ENCODE measurements at regions not wholly inside any gene's neighbourhood (a gene's known extent, or its start where the extent isn't known, plus 50 kb on each side); places are given as distances from the start of the nearest gene placed in this dataset.

DNA sequence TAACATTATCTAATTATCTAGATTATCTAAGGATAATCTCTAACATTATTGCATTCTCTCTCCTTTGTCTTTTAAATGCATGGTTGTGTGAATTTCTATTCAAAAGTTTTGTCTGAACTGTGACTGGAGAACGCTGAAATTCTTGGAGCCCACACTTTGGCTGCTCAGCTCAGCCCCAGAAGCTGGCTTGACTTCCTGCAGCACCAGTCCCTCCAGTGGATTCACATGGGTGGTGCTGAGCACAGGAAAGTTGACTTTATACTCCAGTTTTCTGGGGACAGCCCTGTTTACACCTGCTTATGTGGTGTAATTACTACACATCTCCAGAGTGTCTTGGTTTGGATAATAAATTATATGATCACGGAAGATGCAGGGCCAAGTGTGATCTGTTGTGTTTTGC, 255.1 kb upstream of the NOX3 start:
- Mint-ChIP-seq H3K9me3 (peaks cover 5% of the 10 kb centered on the region), H3K4me1 (peaks cover 8% of the 10 kb centered on the region), H3K27ac (ENCODE audit: unreplicated experiment) (no peak overlapping the region), H3K4me3 (no peak overlapping the region), H3K36me3 (ENCODE audit: low read depth) (peaks cover 2% of the 10 kb centered on the region), H3K27me3 (ENCODE audit: low read depth) (no peaks in the 10 kb centered on the region)
- no peak for DNase-seq (ENCODE audit: low read depth, low spot score)
- TF ChIP-seq, protein P1, sequence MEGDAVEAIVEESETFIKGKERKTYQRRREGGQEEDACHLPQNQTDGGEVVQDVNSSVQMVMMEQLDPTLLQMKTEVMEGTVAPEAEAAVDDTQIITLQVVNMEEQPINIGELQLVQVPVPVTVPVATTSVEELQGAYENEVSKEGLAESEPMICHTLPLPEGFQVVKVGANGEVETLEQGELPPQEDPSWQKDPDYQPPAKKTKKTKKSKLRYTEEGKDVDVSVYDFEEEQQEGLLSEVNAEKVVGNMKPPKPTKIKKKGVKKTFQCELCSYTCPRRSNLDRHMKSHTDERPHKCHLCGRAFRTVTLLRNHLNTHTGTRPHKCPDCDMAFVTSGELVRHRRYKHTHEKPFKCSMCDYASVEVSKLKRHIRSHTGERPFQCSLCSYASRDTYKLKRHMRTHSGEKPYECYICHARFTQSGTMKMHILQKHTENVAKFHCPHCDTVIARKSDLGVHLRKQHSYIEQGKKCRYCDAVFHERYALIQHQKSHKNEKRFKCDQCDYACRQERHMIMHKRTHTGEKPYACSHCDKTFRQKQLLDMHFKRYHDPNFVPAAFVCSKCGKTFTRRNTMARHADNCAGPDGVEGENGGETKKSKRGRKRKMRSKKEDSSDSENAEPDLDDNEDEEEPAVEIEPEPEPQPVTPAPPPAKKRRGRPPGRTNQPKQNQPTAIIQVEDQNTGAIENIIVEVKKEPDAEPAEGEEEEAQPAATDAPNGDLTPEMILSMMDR (conservative IDR thresholded peaks at IDR 0.05), result no peak

DNA sequence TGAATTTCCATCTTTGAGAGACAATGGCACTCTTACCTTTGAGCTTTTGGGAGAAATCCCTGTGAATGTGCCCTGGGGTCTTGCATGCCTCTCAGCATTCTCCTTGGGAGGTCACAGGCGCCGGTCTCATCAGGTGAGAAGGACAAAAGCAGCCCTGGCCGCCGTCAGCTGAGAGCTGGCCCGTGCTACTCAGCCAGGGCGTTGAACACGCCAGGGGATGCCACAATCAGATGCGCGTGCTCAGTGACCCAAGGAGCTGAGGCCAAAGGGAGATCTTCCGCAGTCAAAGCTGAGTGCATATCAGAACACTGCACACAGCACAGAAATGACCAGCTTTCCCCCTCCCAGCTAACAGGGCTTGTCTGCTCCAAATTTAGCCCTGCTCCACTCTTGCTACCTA, 253.6 kb upstream of the NOX3 start:
- Mint-ChIP-seq H3K36me3 (ENCODE audit: low read depth) (peaks cover 2% of the 10 kb centered on the region), H3K27ac (ENCODE audit: unreplicated experiment) (no peak overlapping the region), H3K4me1 (peaks cover 8% of the 10 kb centered on the region)

DNA sequence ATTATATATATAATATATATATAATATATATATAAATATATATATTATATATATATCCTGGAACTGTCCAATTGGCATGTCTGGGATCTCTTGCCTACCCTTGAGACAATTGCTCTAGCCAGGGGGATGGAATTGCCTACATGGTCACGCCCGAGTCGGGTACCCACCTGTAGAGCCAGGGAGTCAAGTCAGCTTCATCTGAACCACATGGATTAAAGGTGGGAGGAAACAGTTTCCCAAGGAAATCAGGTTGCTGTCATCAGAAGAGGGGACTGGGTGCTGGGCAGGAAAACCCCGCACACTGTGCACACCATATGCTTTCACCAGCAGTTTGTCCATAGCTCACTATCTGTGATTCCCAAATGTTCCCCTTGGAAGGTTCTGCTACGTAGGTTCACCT, 252.5 kb upstream of the NOX3 start:
- Mint-ChIP-seq H3K4me1 (peaks cover 8% of the 10 kb centered on the region), H3K36me3 (ENCODE audit: low read depth) (peaks cover 10% of the 10 kb centered on the region), H3K27ac (ENCODE audit: unreplicated experiment) (no peak overlapping the region), H3K4me3 (no peak overlapping the region), H3K27me3 (ENCODE audit: low read depth) (no peaks in the 10 kb centered on the region), H3K9me3 (peaks cover 11% of the 10 kb centered on the region)
- TF ChIP-seq, protein P1 (conservative IDR thresholded peaks at IDR 0.05), result no peak
- no peak for DNase-seq (ENCODE audit: low read depth, low spot score)

More for the DNA sequence above, 253.6 kb upstream of the NOX3 start:
- Mint-ChIP-seq H3K9me3 (peaks cover 5% of the 10 kb centered on the region), H3K4me3 (no peak overlapping the region), H3K27me3 (ENCODE audit: low read depth) (no peaks in the 10 kb centered on the region)
- TF ChIP-seq, protein P1 (conservative IDR thresholded peaks at IDR 0.05), result no peak
- no peak for DNase-seq (ENCODE audit: low read depth, low spot score)

DNA sequence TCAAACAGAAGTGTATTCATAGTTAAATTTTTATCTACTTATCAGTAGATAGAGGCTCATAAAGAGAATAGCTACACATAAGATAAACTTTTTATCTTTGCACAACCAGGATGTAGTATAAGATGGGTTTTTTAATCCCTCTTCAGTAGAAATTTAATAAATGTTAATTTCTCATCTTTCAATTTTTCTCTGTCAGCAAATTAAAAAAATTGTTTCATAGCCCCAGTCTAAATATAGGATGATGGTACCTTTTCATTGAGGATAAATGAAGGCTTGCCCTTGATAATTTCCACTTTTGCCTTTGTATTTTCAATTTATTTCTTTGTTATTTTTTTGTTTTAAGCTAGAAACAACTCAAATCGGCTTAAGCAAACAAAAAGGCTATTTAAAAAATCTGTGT, 251.2 kb upstream of the NOX3 start:
- peaks cover 15% of the 10 kb centered on the region for H3K36me3 Mint-ChIP-seq (ENCODE audit: low read depth)
- TF ChIP-seq, protein P1 (conservative IDR thresholded peaks at IDR 0.05), result no peak
- no peak for DNase-seq (ENCODE audit: low read depth, low spot score)
- no peak overlapping the region for H3K27ac Mint-ChIP-seq (ENCODE audit: unreplicated experiment)
- peaks cover 12% of the 10 kb centered on the region for H3K4me1 Mint-ChIP-seq
- no peaks in the 10 kb centered on the region for H3K27me3 Mint-ChIP-seq (ENCODE audit: low read depth)
- H3K9me3 Mint-ChIP-seq, result peaks cover 22% of the 10 kb centered on the region
- H3K4me3 Mint-ChIP-seq, result no peak overlapping the region

DNA sequence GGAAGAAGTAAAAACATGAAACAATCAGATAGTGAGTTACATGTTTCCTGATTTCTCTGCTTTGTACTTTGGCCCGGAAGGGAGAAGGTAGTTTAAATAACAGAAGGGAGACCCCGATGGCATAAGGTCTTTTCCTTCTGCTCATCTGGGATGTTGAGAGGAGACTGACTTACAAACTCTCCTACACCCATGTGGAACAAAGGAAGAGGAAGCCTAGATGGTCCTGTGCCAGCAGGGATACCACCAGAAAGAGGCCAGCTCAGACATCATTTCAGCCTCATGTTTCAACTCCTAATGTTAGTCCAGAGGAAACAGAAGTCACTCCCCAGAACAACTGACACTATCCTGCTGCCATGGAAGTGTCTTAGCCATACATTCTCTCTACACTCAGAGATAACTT, 250.7 kb upstream of the NOX3 start:
- Mint-ChIP-seq H3K4me1 (peaks cover 12% of the 10 kb centered on the region), H3K27me3 (ENCODE audit: low read depth) (no peaks in the 10 kb centered on the region), H3K9me3 (peaks cover 25% of the 10 kb centered on the region), H3K36me3 (ENCODE audit: low read depth) (peaks cover 13% of the 10 kb centered on the region), H3K4me3 (no peak overlapping the region), H3K27ac (ENCODE audit: unreplicated experiment) (no peak overlapping the region)
- no peak for DNase-seq (ENCODE audit: low read depth, low spot score)
- TF ChIP-seq, protein P1 (conservative IDR thresholded peaks at IDR 0.05), result no peak

DNA sequence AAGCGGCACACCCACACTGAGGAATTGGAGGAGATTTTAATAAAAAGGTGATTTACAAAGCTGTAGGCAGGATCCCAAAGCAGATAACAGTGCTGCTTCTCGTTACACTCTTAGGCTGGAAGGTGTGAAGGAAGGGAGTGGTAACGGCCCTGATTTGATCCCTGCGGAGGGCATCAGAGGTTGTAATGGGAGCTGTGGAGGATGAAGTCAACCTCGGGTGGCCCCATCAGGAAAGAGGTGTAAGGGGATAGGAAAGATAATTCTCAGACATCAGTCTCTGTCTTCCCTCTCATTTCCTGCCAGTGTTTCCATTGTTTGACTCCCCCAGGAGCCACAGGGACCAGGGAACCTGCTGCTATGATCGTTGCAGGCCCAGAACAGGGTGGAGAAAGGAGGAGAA, 245.7 kb upstream of the NOX3 start:
- H3K27ac Mint-ChIP-seq (ENCODE audit: unreplicated experiment), result no peak overlapping the region
- TF ChIP-seq, protein P1 (conservative IDR thresholded peaks at IDR 0.05), result no peak
- peaks cover 19% of the 10 kb centered on the region for H3K4me1 Mint-ChIP-seq
- peaks cover 20% of the 10 kb centered on the region for H3K9me3 Mint-ChIP-seq
- H3K27me3 Mint-ChIP-seq (ENCODE audit: low read depth), result no peaks in the 10 kb centered on the region
- DNase-seq (ENCODE audit: low read depth, low spot score), result no peak
- H3K4me3 Mint-ChIP-seq, result no peak overlapping the region
- H3K36me3 Mint-ChIP-seq (ENCODE audit: low read depth), result peaks cover 13% of the 10 kb centered on the region
